K562 (cell line): ENCODE measurements at regions not wholly inside any gene's neighbourhood (a gene's known extent, or its start where the extent isn't known, plus 50 kb on each side); places are given as distances from the start of the nearest gene placed in this dataset.

Experiments used
- ATAC-seq: fragments of 200-7000 bp; cut with Tn5 transposase; 3 replicates; pipeline ENCODE4 v1.9.1; 2020; ENCODE audit warnings: moderate library complexity
- BruUV-seq: library from RNA; stranded (reverse); fragments of 400-500 nt; replicated peaks from 2 replicates; lab custom pipeline; 2021; lab: Mats Ljungman, UMichigan
- CTCF ChIA-PET: fragments of 300-600 bp; formaldehyde crosslinking; extraction: SDS; loops from one replicate; lab custom pipeline; 2021; ENCODE audit warnings: low intra/inter-chr PET ratio; lab: Yijun Ruan, JAX
- POLR2A ChIA-PET: fragments of 300-600, 350-650 bp; sonication (Branson Sonifier 250); formaldehyde crosslinking; extraction: SDS; loops from one replicate; lab custom pipeline; 2021; ENCODE audit warnings: antibody characterized with exemption, inconsistent platforms; lab: Yijun Ruan, JAX
- DNase-seq, 4 experiments: peaks; one replicate each; pipeline versions ENCODE4 v3.0.0 to v3.0.0-alpha.2; 2011 to 2018; ENCODE audit warnings: low spot score in 3 of 4, mixed read lengths in 3 of 4; ENCODE audit errors: extremely low read depth in 1 of 4
- FAIRE-seq: peaks from 2 replicates; lab custom pipeline; 2011; peaks lifted over from hg19 to GRCh38; lab: Jason Lieb, UNC
- H2AFZ ChIP-seq: 2 replicates; pipeline ENCODE4 v1.6.0; 2011; ENCODE audit warnings: low read depth, low read length, control low read depth, inconsistent platforms
- H3K27ac ChIP-seq: fragments of 200-600 bp; 3 replicates; pipeline ENCODE4 v1.8.0; 2011; ENCODE audit warnings: low read depth, mild to moderate bottlenecking, control low read depth, inconsistent platforms, low read length, moderate library complexity, mixed read lengths; ENCODE audit errors: extremely low read depth
- H3K27me3 ChIP-seq, 2 experiments: fragments of 300-600 bp in 1 of 2; 2 replicates in 1 of 2; 3 replicates in 1 of 2; pipeline versions ENCODE4 v1.6.0 to v1.8.0; 2011; ENCODE audit warnings: inconsistent platforms in 2 of 2, low read length in 2 of 2, mild to moderate bottlenecking in 1 of 2, mixed read lengths in 1 of 2, moderate library complexity in 1 of 2; ENCODE audit not compliant: control insufficient read depth in 2 of 2, insufficient read depth in 2 of 2
- H3K36me3 ChIP-seq: fragments of 300-600 bp; 3 replicates; pipeline ENCODE4 v1.8.0; 2011; ENCODE audit warnings: mild to moderate bottlenecking, low read length, inconsistent platforms; ENCODE audit not compliant: control insufficient read depth, insufficient read depth
- H3K4me1 ChIP-seq, 2 experiments: fragments of 200-600 bp in 1 of 2; replicated peaks in 1 of 2; 2 replicates in 1 of 2; 3 replicates in 1 of 2; pipeline versions ENCODE4 v1.5.1 to v1.8.0; 2011; ENCODE audit warnings: inconsistent platforms in 2 of 2, low read length in 2 of 2, mild to moderate bottlenecking in 1 of 2, mixed read lengths in 1 of 2, moderate library complexity in 1 of 2; ENCODE audit not compliant: control insufficient read depth in 2 of 2, insufficient read depth in 2 of 2
- H3K4me2 ChIP-seq: 2 replicates; pipeline ENCODE4 v1.6.1; 2011; ENCODE audit warnings: low read length, control low read depth, inconsistent platforms, mixed read lengths; ENCODE audit not compliant: insufficient read depth
- H3K4me3 ChIP-seq: fragments of 200-600 bp; sonication (generic), shearing (Covaris generic); 2 replicates; pipeline ENCODE4 v1.5.1; 2016; ENCODE audit warnings: control low read depth, inconsistent platforms
- H3K79me2 ChIP-seq: fragments of 200-600 bp; 3 replicates; pipeline ENCODE4 v1.8.0; 2011; ENCODE audit warnings: low read length, inconsistent platforms; ENCODE audit not compliant: control insufficient read depth, insufficient read depth
- H3K9ac ChIP-seq, 2 experiments: 2 replicates each; pipeline versions ENCODE4 v1.6.0 to v1.6.1; 2011; ENCODE audit warnings: low read depth in 2 of 2, low read length in 2 of 2, control low read depth in 1 of 2, inconsistent platforms in 1 of 2, mild to moderate bottlenecking in 1 of 2, mixed read lengths in 1 of 2; ENCODE audit not compliant: insufficient read depth in 1 of 2
- H3K9me1 ChIP-seq: one replicate; pipeline ENCODE4 v1.6.0; 2011; ENCODE audit warnings: inconsistent platforms, mild to moderate bottlenecking, low read length, moderate library complexity; ENCODE audit not compliant: control insufficient read depth, insufficient read depth
- H3K9me3 ChIP-seq: replicated peaks from 2 replicates; pipeline ENCODE4 v1.5.1; 2011; ENCODE audit warnings: low read depth, low read length, inconsistent platforms; ENCODE audit not compliant: control insufficient read depth, insufficient read depth
- H4K20me1 ChIP-seq: replicated peaks from 2 replicates; pipeline ENCODE4 v1.6.1; 2011; ENCODE audit warnings: low read length, inconsistent platforms, mixed read lengths; ENCODE audit not compliant: control insufficient read depth, insufficient read depth
- BRD4 ChIP-seq: fragments of 200-600 bp; sonication (generic); IDR thresholded peaks from 2 replicates; pipeline ENCODE4 v1.6.1; 2017; ENCODE audit warnings: inconsistent platforms
- MYBL2 ChIP-seq, 2 experiments: fragments of 450-650 bp in 1 of 2; sonication (generic) in 1 of 2; formaldehyde crosslinking in 1 of 2; IDR thresholded peaks; 2 replicates each; pipeline versions ENCODE4 v1.6.1 to v1.8.1; 2017 to 2022; ENCODE audit warnings: borderline replicate concordance in 1 of 2, inconsistent platforms in 1 of 2, low read depth in 1 of 2, mild to moderate bottlenecking in 1 of 2, missing genetic modification reagents in 1 of 2, moderate library complexity in 1 of 2
- NFE2L1 ChIP-seq: fragments of 450-650 bp; IDR thresholded peaks from 2 replicates; pipeline ENCODE4 v1.6.1; 2016; ENCODE audit warnings: missing genetic modification characterization, low read depth, mild to moderate bottlenecking, missing compliant biosample characterization, moderate library complexity, borderline replicate concordance
- RBM25 ChIP-seq: fragments of 200-400 bp; formaldehyde crosslinking; IDR thresholded peaks from 2 replicates; pipeline ENCODE4 v1.6.1; 2018; ENCODE audit warnings: low read length, low read depth, moderate library complexity; ENCODE audit not compliant: severe bottlenecking
- ZC3H4 ChIP-seq: sonication (generic); formaldehyde crosslinking; IDR thresholded peaks from 2 replicates; pipeline ENCODE4 v1.9.0; 2021; ENCODE audit warnings: missing genetic modification reagents, borderline replicate concordance
- ZNF212 ChIP-seq: fragments of 450-650 bp; formaldehyde crosslinking; IDR thresholded peaks from 2 replicates; pipeline ENCODE4 v1.4.0; 2020; ENCODE audit warnings: mild to moderate bottlenecking
- ZNF23 ChIP-seq: fragments of 250-450 bp; sonication (Bioruptor Pico); IDR thresholded peaks from 2 replicates; pipeline ENCODE4 v1.4.0; 2020; ENCODE audit warnings: mild to moderate bottlenecking
- ZNF311 ChIP-seq: fragments of 250-450 bp; sonication (Bioruptor Pico); IDR thresholded peaks from 2 replicates; pipeline ENCODE4 v1.4.0; 2020; ENCODE audit warnings: mild to moderate bottlenecking, moderate library complexity
- WGBS: fragments of 100-300 bp; shearing (Covaris generic); methylation state at CpG from one replicate; pipeline ENCODE4 v1.1.6; 2016; ENCODE audit warnings: low coverage, mixed read lengths; ENCODE audit not compliant: insufficient coverage; ENCODE audit errors: missing lambda C conversion rate; 5-methylcytosine and 5-hydroxymethylcytosine counted together
- in situ Hi-C: fragments of 300-500 bp; cut with MboI; formaldehyde crosslinking; loops from 4 replicates; pipeline ENCODE4 v1.15.0; 2018; ENCODE audit warnings: inconsistent platforms, mixed read lengths
- intact Hi-C: fragments of 100-400 bp; cut with micrococcal nuclease; formaldehyde crosslinking; loops from 2 replicates; pipeline ENCODE4 v1.14.2; 2022
- TF ChIP-seq, protein P1 (sequence below): fragments of 250-450 bp; sonication (Bioruptor Pico); IDR thresholded peaks from 2 replicates; pipeline ENCODE4 v1.4.0; 2020; ENCODE audit warnings: mild to moderate bottlenecking, moderate library complexity

DNA sequence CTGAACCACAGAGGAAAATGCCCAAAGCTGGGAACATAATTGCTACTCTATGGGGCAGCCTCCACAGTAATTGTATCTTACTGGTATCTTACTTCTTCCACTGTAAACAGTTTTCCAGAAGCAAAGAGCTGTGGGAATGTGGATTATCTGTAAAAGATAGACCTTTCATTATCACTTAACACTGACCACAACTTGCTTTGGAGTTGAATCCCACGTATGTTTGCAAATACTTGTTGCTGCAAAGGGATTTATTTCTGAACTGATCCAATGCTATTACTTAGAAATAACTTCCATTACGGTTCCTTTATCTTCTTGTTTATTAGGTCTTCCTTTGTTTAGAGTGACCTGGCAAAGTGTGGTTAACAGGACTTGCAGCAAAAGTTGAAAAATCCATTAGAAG lies 218.1 kb downstream of the KCTD12 start:
- Histone ChIP-seq H3K9me1 (no peaks in the 10 kb centered on the region), H4K20me1 (no peaks in the 10 kb centered on the region), H2AFZ (no peak overlapping the region), H3K4me2 (no peak overlapping the region), H3K4me3 (no peak overlapping the region), H3K9me3 (no peaks in the 10 kb centered on the region), H3K79me2 (no peaks in the 10 kb centered on the region), H3K4me1 (no peaks in the 10 kb centered on the region), H3K36me3 (no peaks in the 10 kb centered on the region), H3K27ac (no peak overlapping the region), H3K9ac (no peak overlapping the region), H3K27me3 (no peaks in the 10 kb centered on the region)
- TF ChIP-seq NFE2L1 (tag) (no peak), ZC3H4 (CRISPR knock-in tag) (no peak), RBM25 (no peak), BRD4 (no peak), ZNF212 (CRISPR knock-in tag) (no peak), ZNF23 (CRISPR knock-in tag) (no peak), MYBL2 (IDR thresholded peaks at IDR 0.05; ENCODE audit: low read depth) (no peak), MYBL2 (CRISPR knock-in tag; IDR thresholded peaks at IDR 0.05; ENCODE audit: borderline replicate concordance) (no peak), ZNF311 (no peak)
- TF ChIP-seq, protein P1, sequence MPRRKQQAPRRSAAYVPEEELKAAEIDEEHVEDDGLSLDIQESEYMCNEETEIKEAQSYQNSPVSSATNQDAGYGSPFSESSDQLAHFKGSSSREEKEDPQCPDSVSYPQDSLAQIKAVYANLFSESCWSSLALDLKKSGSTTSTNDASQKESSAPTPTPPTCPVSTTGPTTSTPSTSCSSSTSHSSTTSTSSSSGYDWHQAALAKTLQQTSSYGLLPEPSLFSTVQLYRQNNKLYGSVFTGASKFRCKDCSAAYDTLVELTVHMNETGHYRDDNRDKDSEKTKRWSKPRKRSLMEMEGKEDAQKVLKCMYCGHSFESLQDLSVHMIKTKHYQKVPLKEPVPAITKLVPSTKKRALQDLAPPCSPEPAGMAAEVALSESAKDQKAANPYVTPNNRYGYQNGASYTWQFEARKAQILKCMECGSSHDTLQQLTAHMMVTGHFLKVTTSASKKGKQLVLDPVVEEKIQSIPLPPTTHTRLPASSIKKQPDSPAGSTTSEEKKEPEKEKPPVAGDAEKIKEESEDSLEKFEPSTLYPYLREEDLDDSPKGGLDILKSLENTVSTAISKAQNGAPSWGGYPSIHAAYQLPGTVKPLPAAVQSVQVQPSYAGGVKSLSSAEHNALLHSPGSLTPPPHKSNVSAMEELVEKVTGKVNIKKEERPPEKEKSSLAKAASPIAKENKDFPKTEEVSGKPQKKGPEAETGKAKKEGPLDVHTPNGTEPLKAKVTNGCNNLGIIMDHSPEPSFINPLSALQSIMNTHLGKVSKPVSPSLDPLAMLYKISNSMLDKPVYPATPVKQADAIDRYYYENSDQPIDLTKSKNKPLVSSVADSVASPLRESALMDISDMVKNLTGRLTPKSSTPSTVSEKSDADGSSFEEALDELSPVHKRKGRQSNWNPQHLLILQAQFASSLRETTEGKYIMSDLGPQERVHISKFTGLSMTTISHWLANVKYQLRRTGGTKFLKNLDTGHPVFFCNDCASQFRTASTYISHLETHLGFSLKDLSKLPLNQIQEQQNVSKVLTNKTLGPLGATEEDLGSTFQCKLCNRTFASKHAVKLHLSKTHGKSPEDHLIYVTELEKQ (CRISPR knock-in tag) = no peak
- in situ Hi-C loops = no loop called here
- DNase-seq = no peak
- ChIA-PET CTCF (no interaction called here), POLR2A (no interaction called here)
- no TSS peak for BruUV-seq
- WGBS = 0% methylated on average over 2 of the region's 2 CpGs
- FAIRE-seq = no peak
- ATAC-seq = no peak
- intact Hi-C loops = no loop called here
